Suprapubic skin (tissue), 3 donors: ENCODE measurements at regions not wholly inside any gene's neighbourhood (a gene's known extent, or its start where the extent isn't known, plus 50 kb on each side); places are given as distances from the start of the nearest gene placed in this dataset.

Experiments
- CTCF ChIP-seq, 2 donors: fragments of 200-600 bp in 1 of 2; fragments of 450-650 bp in 1 of 2; sonication (generic) in 1 of 2; IDR thresholded peaks; one replicate each; pipeline ENCODE4 v1.5.1; 2016 to 2019; ENCODE audit warnings: antibody characterized with exemption in 2 of 2, mild to moderate bottlenecking in 1 of 2, moderate library complexity in 1 of 2
- EP300 ChIP-seq: sonication (generic); formaldehyde crosslinking; IDR thresholded peaks from one replicate; pipeline ENCODE4 v1.6.1; 2017; ENCODE audit warnings: antibody characterized with exemption
- POLR2A ChIP-seq, 2 donors: fragments of 450-650 bp; IDR thresholded peaks; one replicate each; pipeline ENCODE4 v1.6.1; 2017; ENCODE audit warnings: antibody characterized with exemption in 2 of 2, mild to moderate bottlenecking in 2 of 2, moderate library complexity in 2 of 2

- no peak for TF ChIP-seq POLR2A (IDR thresholded peaks at IDR 0.05)
- TF ChIP-seq EP300 = no peak
- no peak for TF ChIP-seq CTCF (IDR thresholded peaks at IDR 0.05)
Observed at GRCh38 chr20:17169585-17170136, 57.2 kb upstream of the PCSK2 start.
